NCI-H526 treated with DMSO at 0.1 percent for 48 hours (cell line): ENCODE measurements at regions not wholly inside any gene's neighbourhood (a gene's known extent, or its start where the extent isn't known, plus 50 kb on each side); places are given as distances from the start of the nearest gene placed in this dataset.
"Not testable (repeated sequence)": the region's sequence is repeated elsewhere in the genome, so short reads cannot be mapped to it uniquely, and the experiment has no call there.

Experiments
- DNase-seq: peaks from one replicate; lab custom pipeline; 2025; lab: John Stamatoyannopoulos, UW

- not testable (repeated sequence) for DNase-seq
Measured at GRCh38 chr12:87330071-87330555, 699.1 kb downstream of the C12orf50 start.

GRCh38 chr12:87329076-87329863 is 699.9 kb downstream of the C12orf50 start:
- no peak for DNase-seq

GRCh38 chr12:87323369-87323768 is 705.8 kb downstream of the C12orf50 start:
- no peak for DNase-seq

GRCh38 chr12:87320724-87321123 is 708.5 kb downstream of the C12orf50 start:
- DNase-seq, result no peak

- no peak for DNase-seq
Measured at GRCh38 chr12:87317302-87317701, 711.9 kb downstream of the C12orf50 start.

GRCh38 chr12:87311206-87311605 is 718.0 kb downstream of the C12orf50 start:
- DNase-seq, result no peak

GRCh38 chr12:87310126-87310525 is 719.1 kb downstream of the C12orf50 start:
- no peak for DNase-seq

- DNase-seq, result no peak
Measured at GRCh38 chr12:87305481-87305880, 723.7 kb downstream of the C12orf50 start.

GRCh38 chr12:87304406-87304805 is 724.8 kb downstream of the C12orf50 start:
- no peak for DNase-seq

- no peak for DNase-seq
Measured at GRCh38 chr12:87303396-87304012, 725.7 kb downstream of the C12orf50 start.

GRCh38 chr12:87302126-87302745 is 727.0 kb downstream of the C12orf50 start:
- DNase-seq, result no peak

GRCh38 chr12:87290505-87290904 is 738.7 kb downstream of the C12orf50 start:
- no peak for DNase-seq

GRCh38 chr12:87283886-87284285 is 745.3 kb downstream of the C12orf50 start:
- DNase-seq, result no peak

GRCh38 chr12:87283111-87283510 is 746.1 kb downstream of the C12orf50 start:
- DNase-seq, result no peak

GRCh38 chr12:87280893-87281292 is 748.3 kb downstream of the C12orf50 start:
- no peak for DNase-seq

GRCh38 chr12:87280356-87280755 is 748.8 kb downstream of the C12orf50 start:
- DNase-seq, result no peak

GRCh38 chr12:87274594-87275245 is 754.5 kb downstream of the C12orf50 start:
- DNase-seq, result peak; percentile 34

GRCh38 chr12:87272851-87273250 is 756.4 kb downstream of the C12orf50 start:
- no peak for DNase-seq

GRCh38 chr12:87270919-87271318 is 758.3 kb downstream of the C12orf50 start:
- no peak for DNase-seq

GRCh38 chr12:87266305-87266704 is 762.9 kb downstream of the C12orf50 start:
- DNase-seq, result no peak

- DNase-seq, result no peak
Measured at GRCh38 chr12:87259391-87259790, 769.8 kb downstream of the C12orf50 start.

GRCh38 chr12:87254381-87255030 is 774.7 kb downstream of the C12orf50 start:
- no peak for DNase-seq
